K562 (cell line): ENCODE measurements at regions not wholly inside any gene's neighbourhood (a gene's known extent, or its start where the extent isn't known, plus 50 kb on each side); places are given as distances from the start of the nearest gene placed in this dataset.

Experiments used
- ATAC-seq: fragments of 200-7000 bp; cut with Tn5 transposase; 3 replicates; pipeline ENCODE4 v1.9.1; 2020; ENCODE audit warnings: moderate library complexity
- BruUV-seq: library from RNA; stranded (reverse); fragments of 400-500 nt; replicated peaks from 2 replicates; lab custom pipeline; 2021; lab: Mats Ljungman, UMichigan
- CTCF ChIA-PET: fragments of 300-600 bp; formaldehyde crosslinking; extraction: SDS; loops from one replicate; lab custom pipeline; 2021; ENCODE audit warnings: low intra/inter-chr PET ratio; lab: Yijun Ruan, JAX
- POLR2A ChIA-PET: fragments of 300-600, 350-650 bp; sonication (Branson Sonifier 250); formaldehyde crosslinking; extraction: SDS; loops from one replicate; lab custom pipeline; 2021; ENCODE audit warnings: antibody characterized with exemption, inconsistent platforms; lab: Yijun Ruan, JAX
- DNase-seq, 4 experiments: peaks; one replicate each; pipeline versions ENCODE4 v3.0.0 to v3.0.0-alpha.2; 2011 to 2018; ENCODE audit warnings: low spot score in 3 of 4, mixed read lengths in 3 of 4; ENCODE audit errors: extremely low read depth in 1 of 4
- FAIRE-seq: peaks from 2 replicates; lab custom pipeline; 2011; peaks lifted over from hg19 to GRCh38; lab: Jason Lieb, UNC
- H2AFZ ChIP-seq: 2 replicates; pipeline ENCODE4 v1.6.0; 2011; ENCODE audit warnings: low read depth, low read length, control low read depth, inconsistent platforms
- H3K27ac ChIP-seq: fragments of 200-600 bp; 3 replicates; pipeline ENCODE4 v1.8.0; 2011; ENCODE audit warnings: low read depth, mild to moderate bottlenecking, control low read depth, inconsistent platforms, low read length, moderate library complexity, mixed read lengths; ENCODE audit errors: extremely low read depth
- H3K27me3 ChIP-seq, 2 experiments: fragments of 300-600 bp in 1 of 2; 2 replicates in 1 of 2; 3 replicates in 1 of 2; pipeline versions ENCODE4 v1.6.0 to v1.8.0; 2011; ENCODE audit warnings: inconsistent platforms in 2 of 2, low read length in 2 of 2, mild to moderate bottlenecking in 1 of 2, mixed read lengths in 1 of 2, moderate library complexity in 1 of 2; ENCODE audit not compliant: control insufficient read depth in 2 of 2, insufficient read depth in 2 of 2
- H3K36me3 ChIP-seq: fragments of 300-600 bp; 3 replicates; pipeline ENCODE4 v1.8.0; 2011; ENCODE audit warnings: mild to moderate bottlenecking, low read length, inconsistent platforms; ENCODE audit not compliant: control insufficient read depth, insufficient read depth
- H3K4me1 ChIP-seq, 2 experiments: fragments of 200-600 bp in 1 of 2; replicated peaks in 1 of 2; 2 replicates in 1 of 2; 3 replicates in 1 of 2; pipeline versions ENCODE4 v1.5.1 to v1.8.0; 2011; ENCODE audit warnings: inconsistent platforms in 2 of 2, low read length in 2 of 2, mild to moderate bottlenecking in 1 of 2, mixed read lengths in 1 of 2, moderate library complexity in 1 of 2; ENCODE audit not compliant: control insufficient read depth in 2 of 2, insufficient read depth in 2 of 2
- H3K4me2 ChIP-seq: 2 replicates; pipeline ENCODE4 v1.6.1; 2011; ENCODE audit warnings: low read length, control low read depth, inconsistent platforms, mixed read lengths; ENCODE audit not compliant: insufficient read depth
- H3K4me3 ChIP-seq: fragments of 200-600 bp; sonication (generic), shearing (Covaris generic); 2 replicates; pipeline ENCODE4 v1.5.1; 2016; ENCODE audit warnings: control low read depth, inconsistent platforms
- H3K79me2 ChIP-seq: fragments of 200-600 bp; 3 replicates; pipeline ENCODE4 v1.8.0; 2011; ENCODE audit warnings: low read length, inconsistent platforms; ENCODE audit not compliant: control insufficient read depth, insufficient read depth
- H3K9ac ChIP-seq, 2 experiments: 2 replicates each; pipeline versions ENCODE4 v1.6.0 to v1.6.1; 2011; ENCODE audit warnings: low read depth in 2 of 2, low read length in 2 of 2, control low read depth in 1 of 2, inconsistent platforms in 1 of 2, mild to moderate bottlenecking in 1 of 2, mixed read lengths in 1 of 2; ENCODE audit not compliant: insufficient read depth in 1 of 2
- H3K9me1 ChIP-seq: one replicate; pipeline ENCODE4 v1.6.0; 2011; ENCODE audit warnings: inconsistent platforms, mild to moderate bottlenecking, low read length, moderate library complexity; ENCODE audit not compliant: control insufficient read depth, insufficient read depth
- H3K9me3 ChIP-seq: replicated peaks from 2 replicates; pipeline ENCODE4 v1.5.1; 2011; ENCODE audit warnings: low read depth, low read length, inconsistent platforms; ENCODE audit not compliant: control insufficient read depth, insufficient read depth
- H4K20me1 ChIP-seq: replicated peaks from 2 replicates; pipeline ENCODE4 v1.6.1; 2011; ENCODE audit warnings: low read length, inconsistent platforms, mixed read lengths; ENCODE audit not compliant: control insufficient read depth, insufficient read depth
- ILK ChIP-seq: fragments of 450-650 bp; IDR thresholded peaks from 2 replicates; pipeline ENCODE4 v1.6.1; 2016; ENCODE audit warnings: missing genetic modification characterization, low read depth, mild to moderate bottlenecking, missing compliant biosample characterization, moderate library complexity, borderline replicate concordance
- in situ Hi-C: fragments of 300-500 bp; cut with MboI; formaldehyde crosslinking; loops from 4 replicates; pipeline ENCODE4 v1.15.0; 2018; ENCODE audit warnings: inconsistent platforms, mixed read lengths
- intact Hi-C: fragments of 100-400 bp; cut with micrococcal nuclease; formaldehyde crosslinking; loops from 2 replicates; pipeline ENCODE4 v1.14.2; 2022

GRCh38 chr14:61645247-61645646 lies 50.1 kb upstream of the HIF1A start:
- no peak for FAIRE-seq
- Histone ChIP-seq H3K4me1 (no peaks in the 10 kb centered on the region), H3K9me1 (no peaks in the 10 kb centered on the region), H3K27ac (no peak overlapping the region), H3K27me3 (peaks cover 4 to 7% of the 10 kb centered on the region in 2 experiments; a peak in 4 of 5 replicates), H2AFZ (no peak overlapping the region), H3K4me2 (no peak overlapping the region), H4K20me1 (no peaks in the 10 kb centered on the region), H3K79me2 (no peaks in the 10 kb centered on the region), H3K9ac (no peak overlapping the region), H3K4me3 (no peak overlapping the region), H3K36me3 (no peaks in the 10 kb centered on the region), H3K9me3 (no peaks in the 10 kb centered on the region)
- CTCF ChIA-PET, result no interaction called here
- ATAC-seq, result no peak
- TF ChIP-seq ILK (tag), result no peak
- no peak for DNase-seq
- no TSS peak for BruUV-seq
- in situ Hi-C loops (no loop called here), intact Hi-C loops (no loop called here)
- POLR2A ChIA-PET, result no interaction called here
